ENCODE measurements at regions not wholly inside any gene's neighbourhood (a gene's known extent, or its start where the extent isn't known, plus 50 kb on each side); places are given as distances from the start of the nearest gene placed in this dataset.

- FAIRE-seq: peak; percentile 68
- no peak for DNase-seq (ENCODE audit: low spot score)
Observed at GRCh38 chr14:54172562-54172961, 215.9 kb upstream of the BMP4 start.

- FAIRE-seq (no peak), DNase-seq (ENCODE audit: low spot score) (no peak)
Observed at GRCh38 chr14:54173802-54174201, 217.2 kb upstream of the BMP4 start.

GRCh38 chr14:54174457-54174856 is 217.8 kb upstream of the BMP4 start:
- FAIRE-seq (no peak), DNase-seq (ENCODE audit: low spot score) (no peak)

- FAIRE-seq: peak; percentile 97
- peak; percentile 84 for DNase-seq (ENCODE audit: low spot score)
Observed at GRCh38 chr14:54175298-54175942, 218.8 kb upstream of the BMP4 start.

GRCh38 chr14:54177019-54177418 is 219.8 kb upstream of the CDKN3 start:
- FAIRE-seq: no peak
- no peak for DNase-seq (ENCODE audit: low spot score)

GRCh38 chr14:54177641-54178621 is 218.9 kb upstream of the CDKN3 start:
- DNase-seq (ENCODE audit: low spot score) (peak; percentile 45), FAIRE-seq (peak; percentile 17)

- DNase-seq (ENCODE audit: low spot score) (peak; percentile 65), FAIRE-seq (peak; percentile 44)
Observed at GRCh38 chr14:54182419-54183045, 214.3 kb upstream of the CDKN3 start.

GRCh38 chr14:54186821-54187763 is 209.7 kb upstream of the CDKN3 start:
- DNase-seq (ENCODE audit: low spot score): no peak

GRCh38 chr14:54188064-54188666 is 208.6 kb upstream of the CDKN3 start:
- no peak for DNase-seq (ENCODE audit: low spot score)
- FAIRE-seq: no peak

More at GRCh38 chr14:54186821-54187763, 209.7 kb upstream of the CDKN3 start:
- peak; percentile 63 for FAIRE-seq

- FAIRE-seq (peak; percentile 48), DNase-seq (ENCODE audit: low spot score) (no peak)
Observed at GRCh38 chr14:54189333-54189732, 207.5 kb upstream of the CDKN3 start.

GRCh38 chr14:54189748-54190354 is 207.0 kb upstream of the CDKN3 start:
- DNase-seq (ENCODE audit: low spot score) (peak; percentile 82), FAIRE-seq (peak; percentile 89)

- DNase-seq (ENCODE audit: low spot score) (no peak), FAIRE-seq (no peak)
Observed at GRCh38 chr14:54191846-54192245, 205.0 kb upstream of the CDKN3 start.

- no peak for DNase-seq (ENCODE audit: low spot score)
- FAIRE-seq: no peak
Observed at GRCh38 chr14:54192610-54193009, 204.2 kb upstream of the CDKN3 start.

GRCh38 chr14:54193871-54194270 is 202.9 kb upstream of the CDKN3 start:
- DNase-seq (ENCODE audit: low spot score): no peak
- FAIRE-seq: no peak

- FAIRE-seq (no peak), DNase-seq (ENCODE audit: low spot score) (no peak)
Observed at GRCh38 chr14:54194501-54194900, 202.3 kb upstream of the CDKN3 start.

- no peak for FAIRE-seq
- no peak for DNase-seq (ENCODE audit: low spot score)
Observed at GRCh38 chr14:54197369-54197768, 199.4 kb upstream of the CDKN3 start.

GRCh38 chr14:54200726-54201125 is 196.1 kb upstream of the CDKN3 start:
- DNase-seq (ENCODE audit: low spot score): no peak

GRCh38 chr14:54202288-54202687 is 194.5 kb upstream of the CDKN3 start:
- FAIRE-seq (no peak), DNase-seq (ENCODE audit: low spot score) (no peak)

More at GRCh38 chr14:54200726-54201125, 196.1 kb upstream of the CDKN3 start:
- peak; percentile 17 for FAIRE-seq

- DNase-seq (ENCODE audit: low spot score): no peak
- FAIRE-seq: no peak
Observed at GRCh38 chr14:54206516-54206915, 190.3 kb upstream of the CDKN3 start.

- DNase-seq (ENCODE audit: low spot score): no peak
Observed at GRCh38 chr14:54207075-54207474, 189.7 kb upstream of the CDKN3 start.

More at GRCh38 chr14:54207075-54207474, 189.7 kb upstream of the CDKN3 start:
- FAIRE-seq: peak; percentile 30
